HuH-7 (cell line): ENCODE measurements at regions not wholly inside any gene's neighbourhood (a gene's known extent, or its start where the extent isn't known, plus 50 kb on each side); places are given as distances from the start of the nearest gene placed in this dataset.

Experiments used
- DNase-seq: peaks from one replicate; pipeline ENCODE4 v3.0.0; 2011; ENCODE audit warnings: low spot score

DNA sequence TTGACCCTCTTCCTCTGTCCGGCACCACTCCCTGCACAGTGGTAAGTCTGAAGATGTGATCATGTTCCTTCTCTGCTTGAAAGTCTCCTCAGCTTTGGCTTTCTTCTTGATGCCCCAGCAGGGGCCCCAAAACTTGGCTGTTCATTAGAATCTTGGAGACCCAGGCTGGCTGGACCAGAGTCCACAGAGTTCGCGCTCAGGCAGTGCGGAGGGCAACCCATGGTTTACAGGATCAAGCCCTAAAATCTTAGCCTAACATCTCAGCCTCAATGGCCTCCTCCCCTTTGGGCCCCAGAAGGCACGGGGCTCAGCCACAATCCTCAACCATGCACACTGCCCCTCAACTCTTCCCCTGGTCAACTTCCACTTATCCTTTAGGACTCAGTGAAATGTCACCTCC, 72.9 kb upstream of the GTSF1L start:
- DNase-seq, result no peak

DNA sequence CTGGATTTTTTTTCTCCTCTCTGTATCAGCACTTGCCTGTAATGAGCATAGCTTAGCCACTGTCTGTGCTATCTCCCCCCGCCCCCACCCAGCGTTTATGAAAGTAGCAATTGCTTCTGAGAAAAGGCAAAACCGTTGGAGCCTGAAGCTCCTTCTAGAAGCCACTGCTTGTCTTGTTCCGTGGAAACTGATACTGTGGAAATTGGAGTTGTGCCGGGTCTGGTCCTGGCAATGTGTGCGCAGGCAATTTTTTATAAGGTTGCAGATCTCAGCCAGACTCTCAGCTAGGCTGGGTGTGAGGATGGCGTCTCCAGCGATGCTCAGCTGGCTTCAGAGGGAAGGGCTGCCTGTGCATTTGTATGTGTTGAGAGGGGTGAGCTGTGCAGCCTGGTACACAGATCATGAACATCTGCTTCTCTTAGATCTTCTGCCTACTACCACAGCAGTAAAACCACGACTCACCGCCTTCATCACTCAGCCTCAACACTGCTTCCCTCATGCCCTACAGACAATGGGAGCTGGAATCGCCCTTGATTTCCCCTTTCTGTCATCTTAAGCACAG, 72.4 kb upstream of the GTSF1L start:
- DNase-seq, result no peak

DNA sequence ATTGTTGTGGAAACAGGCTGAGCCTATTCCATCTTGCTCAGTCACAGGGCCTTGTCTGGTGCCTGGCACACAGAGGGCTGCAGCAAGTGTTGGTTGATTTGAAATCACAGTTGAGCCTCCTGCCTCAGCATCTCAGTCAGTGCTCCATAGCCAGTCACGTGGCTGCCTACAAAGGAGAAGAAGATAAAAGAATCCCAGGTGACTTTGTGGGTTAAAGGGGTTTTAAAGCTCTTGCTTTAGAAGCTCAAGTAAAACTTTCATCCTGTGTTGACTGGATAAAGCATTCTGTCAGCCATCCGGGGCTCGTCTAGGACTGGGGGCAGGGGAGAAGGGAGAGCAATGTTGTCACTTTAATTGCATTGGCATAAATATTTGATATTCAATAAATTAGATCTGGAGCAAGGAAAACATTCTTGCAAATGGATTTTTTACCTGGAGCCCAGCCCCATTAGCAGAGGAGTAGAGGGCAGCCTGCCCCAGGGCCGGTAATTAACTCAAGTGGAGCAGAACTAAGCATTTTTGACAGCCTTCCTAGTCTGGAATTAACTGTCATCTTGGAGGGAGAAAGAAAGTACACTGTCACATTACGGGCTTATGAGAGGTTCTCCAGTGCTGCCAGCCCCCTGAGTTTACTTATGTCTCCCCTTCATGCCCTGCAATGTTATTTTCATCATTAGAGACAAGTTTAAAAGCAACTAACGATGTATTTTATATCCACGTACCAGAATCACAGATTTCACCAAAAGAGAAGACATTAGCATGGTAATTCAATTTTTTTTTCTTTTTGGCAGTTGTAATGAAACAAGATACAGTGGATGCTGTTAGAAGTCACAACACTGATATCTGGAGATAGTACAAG, 71.7 kb upstream of the GTSF1L start:
- no peak for DNase-seq

DNA sequence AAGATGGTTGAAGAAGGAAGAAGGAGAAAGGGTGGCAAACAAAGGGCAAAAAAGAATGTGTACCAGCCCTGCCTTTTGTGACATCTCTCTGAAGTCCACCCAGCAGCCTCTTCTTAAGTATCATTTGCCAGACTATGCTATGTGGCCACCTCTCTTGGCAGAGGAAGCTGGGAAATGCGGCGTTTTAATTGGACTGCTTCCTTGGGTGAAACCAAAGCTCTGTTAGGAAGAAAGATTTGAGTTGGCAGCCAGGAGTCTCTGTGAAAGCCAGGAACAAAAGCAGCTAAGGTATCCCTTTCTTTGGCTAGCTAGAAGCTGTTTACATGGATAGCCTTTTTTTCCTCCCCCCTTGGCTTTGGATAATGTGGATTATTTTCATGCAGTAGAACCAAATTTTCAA, 67.5 kb upstream of the GTSF1L start:
- no peak for DNase-seq

DNA sequence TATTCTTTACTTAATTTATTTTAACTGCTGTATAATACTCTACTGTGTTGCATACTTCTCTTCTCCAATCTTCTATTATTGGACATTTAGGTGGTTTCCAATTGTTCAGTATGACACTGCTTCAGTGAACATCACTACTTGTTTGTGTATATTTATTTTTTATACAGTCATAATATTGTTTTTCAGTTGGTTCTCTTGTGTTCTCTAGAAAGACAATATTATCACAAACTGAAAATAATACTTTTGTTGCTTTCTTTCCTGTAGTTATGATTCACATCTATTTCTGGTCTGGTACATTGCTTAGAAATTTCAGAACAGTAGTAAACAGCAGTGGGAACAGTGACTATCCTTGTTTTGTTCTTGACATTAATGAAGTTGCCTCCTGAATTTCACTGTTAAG, 62.8 kb upstream of the GTSF1L start:
- no peak for DNase-seq

DNA sequence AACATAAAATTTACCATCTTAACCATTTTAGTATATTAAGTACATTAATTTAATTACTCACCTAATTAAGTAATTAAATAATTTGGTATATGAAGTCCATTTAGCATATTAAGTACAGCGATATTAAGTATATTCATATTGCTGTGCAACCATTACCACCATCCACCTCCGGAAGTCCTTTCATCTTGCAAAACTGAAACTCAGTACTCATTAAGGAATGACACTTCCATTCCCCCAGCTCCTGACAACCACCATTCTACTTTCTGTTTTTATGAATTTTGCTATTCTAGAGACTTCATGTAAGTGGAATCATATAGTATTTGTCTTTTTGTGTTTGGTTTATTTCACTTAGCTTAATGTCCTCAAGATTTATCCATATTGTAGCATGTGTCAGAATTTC, 61.1 kb upstream of the GTSF1L start:
- no peak for DNase-seq

DNA sequence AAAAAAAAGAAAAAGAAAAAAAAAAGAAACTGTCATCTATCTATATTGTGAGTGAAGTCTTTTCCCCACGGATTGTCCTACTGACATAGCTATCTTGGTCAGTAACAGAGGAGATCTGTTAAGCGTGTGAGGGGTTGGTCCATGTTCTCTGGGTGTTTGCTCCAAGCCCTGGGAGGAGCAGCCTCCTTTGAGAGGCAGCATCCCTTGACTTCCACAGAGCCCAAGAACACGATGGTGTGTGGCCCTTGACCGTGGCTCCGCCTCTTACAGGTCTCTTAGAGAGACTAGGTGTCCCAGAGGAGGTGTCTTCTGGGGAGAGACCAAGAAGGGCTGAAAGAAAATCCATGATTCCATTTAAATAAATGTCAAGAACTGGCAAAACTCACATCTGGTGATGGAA, 60.1 kb upstream of the GTSF1L start:
- DNase-seq, result no peak

DNA sequence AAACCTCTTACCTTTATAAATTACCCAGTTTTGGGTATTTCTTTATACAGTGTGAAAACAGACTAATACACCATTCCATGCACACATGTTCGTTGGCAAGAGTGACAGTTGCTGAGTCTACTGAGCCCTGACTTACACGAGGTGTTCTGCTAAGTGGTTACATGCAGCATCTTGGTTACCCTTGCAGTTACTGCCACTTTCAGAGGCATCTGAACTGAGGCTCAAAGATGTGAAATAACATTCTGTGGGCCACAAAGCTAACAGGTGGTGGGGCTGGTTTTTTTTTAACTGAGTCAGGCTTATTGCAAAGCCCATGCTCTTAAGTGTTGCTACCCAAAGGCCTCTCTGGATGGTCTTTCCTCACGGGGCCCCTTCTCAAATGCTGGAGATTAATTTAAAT, 54.4 kb upstream of the GTSF1L start:
- no peak for DNase-seq

DNA sequence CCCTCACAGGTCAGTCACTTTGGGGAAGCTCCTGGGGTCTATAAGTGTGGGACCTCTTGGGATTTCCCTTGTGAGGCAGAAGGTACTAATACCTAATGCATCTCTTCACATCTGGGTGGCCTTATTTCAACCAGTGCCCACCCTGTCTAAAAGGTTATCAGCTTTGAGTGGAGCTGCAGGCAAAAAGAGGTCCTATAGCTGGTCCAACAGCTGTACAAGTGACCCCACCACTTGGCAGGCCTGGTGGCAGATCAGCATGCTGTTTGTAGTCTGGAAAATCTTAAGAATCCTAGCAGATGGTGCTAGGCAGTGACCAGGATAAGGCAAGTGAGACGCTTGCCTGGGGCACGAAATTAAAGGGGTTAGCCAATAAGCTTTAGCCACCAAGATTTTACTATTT, 51.6 kb upstream of the GTSF1L start:
- DNase-seq, result no peak

DNA sequence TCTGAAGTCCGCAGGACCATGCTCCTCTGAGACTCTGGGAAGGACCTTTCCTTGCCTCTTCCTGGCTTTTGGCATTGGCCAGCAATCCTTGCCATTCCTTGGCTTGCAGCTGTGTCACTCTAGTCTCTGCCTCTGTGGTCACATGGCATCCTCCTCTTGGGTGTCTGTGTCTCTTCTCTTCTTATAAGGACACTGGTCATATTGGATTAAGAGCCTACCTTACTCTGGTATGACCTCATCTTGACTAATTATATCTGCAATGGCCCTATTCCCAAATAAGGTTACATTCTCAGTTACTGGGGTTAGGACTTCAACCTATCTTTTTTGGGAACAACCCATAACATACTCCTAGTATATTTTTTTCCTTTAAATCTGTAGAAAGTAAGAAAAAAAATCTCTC, 49.9 kb upstream of the GTSF1L start:
- no peak for DNase-seq
